Smooth muscle cell (in vitro differentiated cells): ENCODE measurements at regions not wholly inside any gene's neighbourhood (a gene's known extent, or its start where the extent isn't known, plus 50 kb on each side); places are given as distances from the start of the nearest gene placed in this dataset.

ENCODE experiments used
- DNase-seq: peaks from one replicate; lab custom pipeline; 2025; ENCODE audit not compliant: unreplicated experiment; lab: John Stamatoyannopoulos, UW
- H2AFZ ChIP-seq: fragments of 200-600 bp; sonication (generic); 2 replicates; pipeline ENCODE4 v1.6.0; 2016; ENCODE audit warnings: antibody characterized with exemption, low read depth, mild to moderate bottlenecking
- H3F3A ChIP-seq: fragments of 200-600 bp; sonication (generic); 2 replicates; pipeline ENCODE4 v1.6.0; 2017; ENCODE audit warnings: antibody characterized with exemption, low read depth
- H3K27ac ChIP-seq: fragments of 200-600 bp; sonication (generic); 2 replicates; pipeline ENCODE4 v1.5.1; 2016; ENCODE audit warnings: low read depth, mild to moderate bottlenecking
- H3K27me3 ChIP-seq: fragments of 200-600 bp; sonication (generic); 2 replicates; pipeline ENCODE4 v1.6.1; 2016; ENCODE audit warnings: low read depth, mild to moderate bottlenecking
- H3K36me3 ChIP-seq: fragments of 200-600 bp; sonication (generic); 2 replicates; pipeline ENCODE4 v1.5.1; 2016; ENCODE audit warnings: low read depth
- H3K4me1 ChIP-seq: fragments of 200-600 bp; sonication (generic); 2 replicates; pipeline ENCODE4 v1.5.1; 2016; ENCODE audit warnings: low read depth
- H3K4me2 ChIP-seq: fragments of 200-600 bp; sonication (generic); 2 replicates; pipeline ENCODE4 v1.6.0; 2016; ENCODE audit warnings: mild to moderate bottlenecking
- H3K4me3 ChIP-seq: fragments of 200-600 bp; sonication (generic); 2 replicates; pipeline ENCODE4 v1.5.1; 2016; ENCODE audit warnings: mild to moderate bottlenecking
- H3K79me2 ChIP-seq: fragments of 200-600 bp; sonication (generic); 2 replicates; pipeline ENCODE4 v1.6.0; 2016; ENCODE audit warnings: low read depth, mild to moderate bottlenecking
- H3K9ac ChIP-seq: fragments of 200-600 bp; sonication (generic); 2 replicates; pipeline ENCODE4 v1.6.0; 2016; ENCODE audit warnings: low read depth
- H3K9me3 ChIP-seq: fragments of 200-600 bp; sonication (generic); replicated peaks from 2 replicates; pipeline ENCODE4 v1.5.1; 2016; ENCODE audit warnings: low read depth
- H4K20me1 ChIP-seq: fragments of 200-600 bp; sonication (generic); 2 replicates; pipeline ENCODE4 v1.6.0; 2016; ENCODE audit warnings: low read depth
- CTCF ChIP-seq: fragments of 200-600 bp; sonication (generic); IDR thresholded peaks from 2 replicates; pipeline ENCODE4 v1.5.1; 2017; ENCODE audit warnings: borderline replicate concordance, mild to moderate bottlenecking, antibody characterized with exemption; ENCODE audit not compliant: insufficient read depth, poor library complexity, severe bottlenecking
- WGBS: methylation state at CpG from one replicate; pipeline ENCODE4 v1.1.7; 2016; ENCODE audit warnings: low lambda C conversion rate; 5-methylcytosine and 5-hydroxymethylcytosine counted together

- Histone ChIP-seq H3K4me2 (no peak overlapping the region), H3K9me3 (no peaks in the 10 kb centered on the region), H2AFZ (no peak overlapping the region), H3K4me3 (no peak overlapping the region), H3K27me3 (peaks cover 12% of the 10 kb centered on the region), H3K27ac (no peak overlapping the region), H3K79me2 (no peaks in the 10 kb centered on the region), H3F3A (no peaks in the 10 kb centered on the region), H3K4me1 (no peaks in the 10 kb centered on the region), H4K20me1 (no peaks in the 10 kb centered on the region), H3K36me3 (no peaks in the 10 kb centered on the region), H3K9ac (no peak overlapping the region)
- no peak for TF ChIP-seq CTCF
- no peak for DNase-seq
- 95% methylated on average over 3 of the region's 3 CpGs for WGBS
Measured at GRCh38 chr7:32219416-32219815, 149.2 kb upstream of the PDE1C start.

- no peak for DNase-seq
- Histone ChIP-seq H3K27me3 (peaks cover 15% of the 10 kb centered on the region), H3K4me3 (no peak overlapping the region), H4K20me1 (no peaks in the 10 kb centered on the region), H3F3A (no peaks in the 10 kb centered on the region), H3K4me1 (no peaks in the 10 kb centered on the region), H2AFZ (no peak overlapping the region), H3K27ac (no peak overlapping the region), H3K4me2 (no peak overlapping the region), H3K36me3 (no peaks in the 10 kb centered on the region), H3K9ac (no peak overlapping the region), H3K79me2 (no peaks in the 10 kb centered on the region), H3K9me3 (no peaks in the 10 kb centered on the region)
- no peak for TF ChIP-seq CTCF
- WGBS: 90% methylated on average over 3 of the region's 3 CpGs
Measured at GRCh38 chr7:32218741-32219288, 148.6 kb upstream of the PDE1C start.

- H3K4me1 ChIP-seq: no peaks in the 10 kb centered on the region
- H3K4me3 ChIP-seq: no peak overlapping the region
- no peak overlapping the region for H3K4me2 ChIP-seq
- no peak for TF ChIP-seq CTCF
- H2AFZ ChIP-seq: no peak overlapping the region
- peaks cover 15% of the 10 kb centered on the region for H3K27me3 ChIP-seq
- H3K9me3 ChIP-seq: no peaks in the 10 kb centered on the region
- H3K9ac ChIP-seq: no peak overlapping the region
- no peak for DNase-seq
- no peaks in the 10 kb centered on the region for H4K20me1 ChIP-seq
- WGBS: 85% methylated on average over 1 of the region's 1 CpG
- H3K27ac ChIP-seq: no peak overlapping the region
- H3F3A ChIP-seq: no peaks in the 10 kb centered on the region
- H3K79me2 ChIP-seq: no peaks in the 10 kb centered on the region
- no peaks in the 10 kb centered on the region for H3K36me3 ChIP-seq
Measured at GRCh38 chr7:32218154-32218467, 147.9 kb upstream of the PDE1C start.

GRCh38 chr7:32217341-32218153 is 147.3 kb upstream of the PDE1C start:
- Histone ChIP-seq H3F3A (no peaks in the 10 kb centered on the region), H3K9me3 (no peaks in the 10 kb centered on the region), H4K20me1 (no peaks in the 10 kb centered on the region), H3K36me3 (no peaks in the 10 kb centered on the region), H3K9ac (no peak overlapping the region), H3K4me1 (no peaks in the 10 kb centered on the region), H3K4me3 (no peak overlapping the region), H3K27ac (no peak overlapping the region), H3K27me3 (peaks cover 20% of the 10 kb centered on the region), H3K4me2 (no peak overlapping the region), H3K79me2 (no peaks in the 10 kb centered on the region), H2AFZ (no peak overlapping the region)
- TF ChIP-seq CTCF: no peak
- no peak for DNase-seq
- WGBS: 78% methylated on average over 5 of the region's 5 CpGs
